Mucosa of gallbladder (tissue), 1 donor: ENCODE measurements at regions not wholly inside any gene's neighbourhood (a gene's known extent, or its start where the extent isn't known, plus 50 kb on each side); places are given as distances from the start of the nearest gene placed in this dataset.
"Not testable (repeated sequence)": the region's sequence is repeated elsewhere in the genome, so short reads cannot be mapped to it uniquely, and the experiment has no call there.

ENCODE experiments used
- DNase-seq: peaks from one replicate; pipeline ENCODE4 v3.0.0-alpha.2; 2020; ENCODE audit warnings: low spot score
- donor health status: DM: no; HTN: no; CAD: no.

DNA sequence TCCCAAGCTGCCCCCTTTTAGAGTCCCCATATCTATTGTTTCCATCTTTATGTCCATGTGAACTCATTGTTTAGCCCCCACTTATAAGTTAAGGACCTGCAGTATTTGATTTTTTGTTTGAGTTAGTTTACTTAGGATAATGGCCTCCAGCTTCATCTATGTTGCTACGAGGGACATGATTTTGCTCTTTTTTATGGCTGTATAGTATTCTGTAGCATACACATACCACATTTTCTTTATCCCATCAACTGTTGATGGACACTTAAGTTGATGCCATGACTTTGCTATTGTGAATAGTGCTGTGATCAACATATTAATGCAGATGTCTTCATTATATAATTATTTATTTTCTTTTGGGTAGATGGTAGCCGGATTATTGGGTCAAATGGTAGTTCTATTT, 576.9 kb downstream of the ANKRD7 start:
- DNase-seq: no peak

DNA sequence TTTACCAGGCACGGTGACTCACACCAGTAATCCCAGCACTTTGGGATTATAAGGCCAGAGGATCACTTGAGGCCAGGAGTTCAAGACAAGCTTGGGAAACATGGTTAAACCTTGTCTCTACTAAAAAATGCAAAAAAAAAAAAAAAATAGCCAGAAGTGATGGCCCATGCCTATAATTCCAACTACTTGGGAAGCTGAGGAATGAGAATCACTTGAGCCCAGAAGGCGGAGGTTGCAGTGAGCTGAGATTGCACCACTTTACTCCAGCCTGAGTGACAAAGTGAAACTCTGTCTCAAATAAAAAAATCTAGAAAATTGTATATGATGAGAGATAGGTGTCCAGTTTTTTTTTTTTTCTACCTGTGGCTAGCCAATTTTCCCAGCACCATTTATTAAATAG, 578.2 kb downstream of the ANKRD7 start:
- DNase-seq: no peak

DNA sequence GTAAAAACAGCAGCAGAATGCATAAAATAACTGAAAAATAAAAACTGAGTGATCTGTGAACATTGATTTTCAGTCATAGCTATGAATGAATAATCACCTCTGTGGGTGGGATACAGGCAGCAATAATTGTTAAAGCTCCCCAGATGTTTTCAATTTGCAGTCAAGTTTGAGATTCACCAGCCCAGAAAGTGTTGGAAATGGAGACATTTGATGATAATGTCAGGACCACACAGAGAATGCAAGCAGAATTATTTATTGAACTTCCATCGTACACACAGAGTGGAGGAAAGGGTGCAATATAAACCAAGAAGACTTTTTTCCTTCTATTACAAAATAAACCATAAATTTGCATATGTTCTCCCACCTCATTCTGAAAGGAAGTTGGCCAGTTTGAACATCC, 601.7 kb downstream of the ANKRD7 start:
- DNase-seq: no peak

DNA sequence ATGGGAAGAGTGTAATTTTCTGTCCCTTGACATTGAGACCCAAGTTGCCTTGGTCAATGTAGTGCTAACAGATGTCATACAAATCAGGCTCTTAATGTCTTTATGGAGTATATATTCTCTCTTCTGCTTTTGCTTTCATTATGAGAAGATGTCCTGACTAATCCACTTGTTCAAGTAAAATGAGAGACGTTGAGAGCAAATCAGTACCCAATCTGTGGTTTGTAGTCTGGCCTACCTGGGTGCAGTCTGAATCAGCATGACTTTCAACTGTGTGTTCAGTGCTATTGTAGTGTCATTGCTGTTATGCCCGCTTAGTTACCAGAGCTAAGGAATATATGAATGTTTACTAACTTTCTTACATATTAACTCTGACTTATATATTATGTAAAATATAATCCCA, 612.4 kb downstream of the ANKRD7 start:
- DNase-seq: no peak

GRCh38 chr7:118839515-118839914, 615.0 kb downstream of the ANKRD7 start:
- no peak for DNase-seq

- no peak for DNase-seq
These were observed 619.0 kb downstream of the ANKRD7 start for GRCh38 chr7:118843456-118843855.

DNA sequence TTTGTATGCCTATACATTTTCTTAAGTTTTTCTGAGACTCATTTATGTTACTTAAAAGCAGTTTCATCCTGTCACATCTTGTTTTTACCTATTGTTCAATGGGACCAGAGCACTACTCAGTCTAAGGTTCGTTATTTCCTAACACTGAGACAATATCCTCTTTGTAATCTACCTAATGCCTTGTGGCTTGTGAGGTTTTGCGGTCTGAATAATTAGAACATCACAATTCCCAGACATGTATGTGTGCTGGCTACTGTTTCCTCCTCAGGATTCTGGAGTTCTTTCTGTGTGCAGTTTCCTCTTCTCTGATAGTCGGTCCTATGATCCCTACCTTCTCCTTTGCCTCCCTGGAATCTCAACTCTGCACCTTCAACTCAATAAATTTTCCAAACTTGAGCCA, 620.2 kb downstream of the ANKRD7 start:
- DNase-seq: no peak

GRCh38 chr7:118845791-118846190, 621.3 kb downstream of the ANKRD7 start:
- DNase-seq: no peak

DNA sequence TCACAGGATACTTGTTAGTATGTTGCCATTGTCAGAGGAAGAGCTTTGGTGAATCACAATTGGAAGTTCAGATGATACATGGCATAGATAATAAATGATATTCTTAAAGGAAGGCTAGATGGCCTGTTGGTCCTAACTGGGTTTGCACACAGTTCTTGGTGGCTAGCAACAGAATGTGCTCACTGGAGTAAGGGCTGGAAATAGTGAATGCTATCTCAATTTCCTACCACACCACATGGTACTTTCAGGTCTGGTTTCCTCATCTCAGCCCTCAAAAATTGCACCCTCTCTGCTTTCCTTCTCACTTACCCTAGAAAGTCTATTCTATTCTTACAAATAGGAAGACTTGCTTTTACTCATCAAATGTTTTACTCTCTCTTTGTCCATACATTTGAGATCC, 622.5 kb downstream of the ANKRD7 start:
- no peak for DNase-seq

DNA sequence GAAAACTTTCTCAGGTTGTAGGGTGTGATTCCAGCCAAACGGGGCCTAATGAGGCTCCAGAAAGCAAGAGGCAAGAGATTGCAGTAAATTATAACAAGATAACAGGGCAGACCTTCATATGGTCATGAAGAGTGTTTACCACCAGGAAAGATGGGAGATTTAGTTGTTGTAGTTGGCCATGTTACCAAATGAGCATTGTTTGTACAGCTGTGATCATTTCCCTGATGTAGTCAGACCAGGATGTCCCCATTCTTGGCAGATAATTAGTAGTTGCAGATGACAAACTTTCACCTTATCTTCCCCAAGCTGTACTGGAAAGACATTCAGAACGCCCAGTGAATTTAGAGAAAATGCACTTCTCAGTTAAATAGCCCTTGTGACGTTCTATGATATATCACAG, 630.8 kb downstream of the ANKRD7 start:
- DNase-seq: no peak

- no peak for DNase-seq
These were observed 634.2 kb downstream of the ANKRD7 start for GRCh38 chr7:118858651-118859149.

DNA sequence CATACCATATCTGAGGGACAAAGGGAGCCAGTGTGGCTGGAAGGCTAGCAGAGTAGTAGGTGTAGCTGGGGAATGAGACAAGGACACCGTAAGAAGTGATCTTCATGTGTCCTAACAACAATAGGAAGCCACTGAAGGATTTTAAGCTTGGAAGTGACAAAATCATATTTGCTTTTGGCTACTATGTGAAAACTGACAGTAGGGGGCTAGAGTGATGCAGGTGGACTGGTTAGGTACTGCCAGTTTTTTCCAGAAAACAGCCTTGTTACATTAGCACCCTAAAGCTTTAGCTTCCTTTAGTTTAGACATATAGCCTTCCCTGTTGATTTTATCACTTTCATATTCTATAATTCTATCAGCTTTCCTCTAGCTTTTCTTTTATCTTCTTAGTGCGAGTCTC, 637.1 kb downstream of the ANKRD7 start:
- no peak for DNase-seq

- DNase-seq: no peak
These were observed 638.2 kb downstream of the ANKRD7 start for GRCh38 chr7:118862740-118863139.

- DNase-seq: no peak
These were observed 639.5 kb downstream of the ANKRD7 start for GRCh38 chr7:118863966-118864365.

GRCh38 chr7:118867860-118868259, 643.4 kb downstream of the ANKRD7 start:
- DNase-seq: no peak

- not testable (repeated sequence) for DNase-seq
These were observed 644.6 kb downstream of the ANKRD7 start for GRCh38 chr7:118869141-118869540.

DNA sequence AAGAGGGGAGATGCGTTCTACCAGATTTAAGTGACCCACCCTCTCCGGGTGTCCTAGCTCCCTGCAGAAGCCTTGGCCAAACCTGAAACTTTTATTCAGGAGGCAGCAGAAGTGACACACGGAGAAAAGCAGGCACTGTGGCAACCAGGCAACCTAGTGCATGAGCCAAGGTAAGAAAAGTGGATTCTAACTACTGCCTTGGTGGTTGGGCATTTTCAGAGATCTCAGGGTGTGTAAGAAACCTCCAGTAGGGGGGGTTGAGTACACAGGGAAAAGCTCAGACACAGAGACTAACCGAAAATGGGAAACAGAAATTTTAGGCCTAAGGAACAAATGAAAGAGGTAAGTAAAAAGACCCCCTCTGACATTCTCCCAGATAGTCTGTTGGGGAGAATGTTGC, 645.7 kb downstream of the ANKRD7 start:
- no peak for DNase-seq

DNA sequence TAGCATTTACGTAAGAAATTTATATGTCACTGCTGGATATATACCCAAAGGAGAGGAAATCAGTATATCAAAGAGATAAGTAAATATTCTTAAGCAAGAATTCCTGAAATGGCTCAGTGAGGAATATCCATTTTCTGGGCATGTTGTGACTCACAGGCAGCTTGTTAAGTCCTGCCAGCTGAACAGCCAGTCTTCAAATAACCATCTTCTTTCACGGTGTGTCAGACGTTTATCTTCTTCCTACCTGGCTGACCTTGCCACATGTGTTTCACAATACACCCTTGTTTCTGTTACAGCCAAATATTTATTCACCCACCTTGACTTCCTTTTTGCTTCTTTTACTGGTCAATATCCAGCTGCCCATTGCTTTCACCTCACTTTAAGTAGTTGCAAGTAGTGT, 648.1 kb downstream of the ANKRD7 start:
- peak; percentile 45 for DNase-seq

- no peak for DNase-seq
These were observed 652.7 kb downstream of the ANKRD7 start for GRCh38 chr7:118877187-118877586.

DNA sequence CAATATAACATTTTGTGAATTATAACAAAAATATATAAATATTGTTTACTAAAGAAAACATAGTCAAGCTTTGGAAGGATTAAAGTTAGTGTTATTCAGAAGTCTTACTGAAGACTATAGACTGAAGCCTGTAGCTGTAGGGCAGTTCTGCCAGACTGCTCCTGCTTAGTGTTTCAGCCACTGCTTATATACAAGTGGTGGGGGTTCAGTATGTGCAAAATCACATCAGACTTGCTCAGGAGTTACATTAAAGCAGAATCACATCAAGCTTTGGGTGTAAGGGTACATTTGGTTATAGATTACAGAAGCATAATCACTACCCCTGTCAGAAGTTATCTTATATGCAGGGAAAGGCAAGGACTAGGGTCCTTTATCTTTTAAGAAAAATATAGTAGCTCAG, 653.8 kb downstream of the ANKRD7 start:
- DNase-seq: no peak

GRCh38 chr7:118898284-118898683, 673.8 kb downstream of the ANKRD7 start:
- DNase-seq: no peak

DNA sequence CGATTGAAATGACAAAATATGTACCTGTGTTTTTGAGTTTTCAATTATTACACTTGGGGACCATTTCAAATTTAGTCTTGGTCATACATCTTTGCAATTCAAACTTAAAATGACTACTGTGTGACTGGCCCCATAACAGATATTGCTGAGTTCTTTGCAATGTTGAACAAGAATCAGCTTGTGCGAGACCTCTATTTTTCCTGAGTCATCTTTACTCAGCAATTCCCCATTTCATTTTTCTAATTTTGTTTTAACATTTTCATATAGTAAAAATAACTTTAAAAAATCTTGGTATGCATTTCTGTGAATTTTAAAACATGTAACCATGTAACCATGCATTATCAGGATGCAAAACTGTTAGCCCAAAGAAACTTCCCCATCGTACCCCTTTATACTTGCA, 678.1 kb downstream of the ANKRD7 start:
- no peak for DNase-seq

DNA sequence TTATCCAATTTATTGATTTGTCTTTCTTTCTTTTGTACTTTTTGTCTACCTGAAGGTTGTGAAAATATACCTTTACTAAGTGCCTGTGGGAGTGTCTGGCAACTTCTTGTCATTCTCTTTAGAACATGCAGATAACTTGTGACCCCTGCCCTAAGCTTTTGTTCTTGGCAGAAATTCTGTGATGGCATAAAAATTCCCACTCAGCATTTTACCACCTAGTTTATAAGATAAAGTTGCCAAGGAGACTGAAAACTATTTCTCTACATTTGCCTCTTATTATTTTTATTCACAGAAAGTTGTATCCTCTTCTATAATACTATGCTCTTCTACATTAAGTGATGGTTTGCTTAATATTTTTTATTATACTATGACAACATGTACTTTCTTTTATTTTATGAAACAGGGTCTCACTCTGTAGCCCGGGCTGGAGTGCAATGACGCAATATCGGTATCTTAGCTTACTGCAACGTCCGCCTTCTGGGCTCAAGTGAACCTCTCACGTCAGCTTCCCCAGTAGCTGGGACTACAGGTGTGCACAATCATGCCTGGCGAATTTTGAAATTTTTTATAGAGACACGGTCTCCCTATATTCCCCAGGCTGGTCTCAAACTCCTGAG, 683.5 kb downstream of the ANKRD7 start:
- no peak for DNase-seq

- DNase-seq: not testable (repeated sequence)
These were observed 691.6 kb downstream of the ANKRD7 start for GRCh38 chr7:118916120-118916519.
